ENCODE measurements at regions not wholly inside any gene's neighbourhood (a gene's known extent, or its start where the extent isn't known, plus 50 kb on each side); places are given as distances from the start of the nearest gene placed in this dataset.

DNA sequence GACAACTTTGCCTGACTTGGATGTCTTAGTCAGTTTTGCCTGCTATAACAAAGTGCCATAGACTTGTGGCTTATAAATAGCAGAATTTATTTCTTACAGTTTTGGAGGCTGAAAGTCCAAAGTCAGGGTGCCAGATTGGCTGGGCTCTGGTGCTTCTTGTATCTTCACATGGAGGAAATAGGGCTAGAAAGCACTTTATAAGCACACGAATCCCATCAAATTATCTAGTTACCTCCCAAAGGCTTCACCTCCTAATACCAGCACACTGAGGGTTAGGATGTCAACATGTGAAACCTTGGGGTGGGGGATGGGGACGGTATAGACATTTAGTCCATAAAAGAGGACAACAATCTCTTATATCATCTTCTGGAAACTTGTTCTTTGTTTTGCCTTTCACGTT lies 116.8 kb downstream of the SQOR start:
- Histone ChIP-seq H4K20me1 (ENCODE audit: control insufficient read depth, insufficient read depth, insufficient read length) (no peaks in the 10 kb centered on the region), H3K23me2 (ENCODE audit: insufficient read length, low read depth, low read length, poor library complexity, severe bottlenecking) (no peaks in the 10 kb centered on the region), H3K79me2 (ENCODE audit: insufficient read depth, low read length) (no peaks in the 10 kb centered on the region), H3K9ac (ENCODE audit: extremely low read depth, insufficient read length, low read length) (no peak overlapping the region), H4K91ac (ENCODE audit: insufficient read length, low read depth, low read length) (no peak overlapping the region), H3K4ac (ENCODE audit: low read depth, low read length) (no peak overlapping the region), H3K4me2 (ENCODE audit: insufficient read depth, insufficient read length, low read length) (no peak overlapping the region), H4K8ac (replicated peaks; ENCODE audit: insufficient read length, low read depth, low read length) (no peak overlapping the region), H3K56ac (ENCODE audit: insufficient read length, low read depth, low read length) (no peak overlapping the region), H3K4me1 (ENCODE audit: insufficient read depth, low read length) (no peaks in the 10 kb centered on the region), H3K14ac (ENCODE audit: insufficient read depth, low read length) (no peak overlapping the region), H3K27me3 (ENCODE audit: insufficient read depth, low read length) (no peaks in the 10 kb centered on the region), H3T11ph (ENCODE audit: low read length) (no peak overlapping the region), H2BK15ac (ENCODE audit: low read depth, low read length) (no peak overlapping the region), H3K18ac (ENCODE audit: insufficient read length, low read depth, low read length) (no peak overlapping the region), H3K23ac (ENCODE audit: insufficient read length, low read depth, low read length) (no peak overlapping the region), H3K79me1 (ENCODE audit: insufficient read depth, low read depth, low read length, poor library complexity, severe bottlenecking) (no peaks in the 10 kb centered on the region), H2BK5ac (ENCODE audit: insufficient read length, low read length) (no peak overlapping the region), H3K27ac (ENCODE audit: insufficient read length, low read depth, low read length) (no peak overlapping the region), H2BK20ac (ENCODE audit: low read depth, low read length, poor library complexity, severe bottlenecking) (no peak overlapping the region), H3K9me3 (ENCODE audit: control insufficient read depth, low read depth, low read length) (no peaks in the 10 kb centered on the region), H2AK5ac (ENCODE audit: insufficient read length, low read length) (no peak overlapping the region), H2BK12ac (ENCODE audit: insufficient read length, low read depth, low read length) (no peak overlapping the region), H2AFZ (ENCODE audit: low read length) (no peak overlapping the region), H4K5ac (ENCODE audit: insufficient read length, low read depth, low read length) (no peak overlapping the region), H2BK120ac (ENCODE audit: low read depth, low read length, poor library complexity, severe bottlenecking) (no peak overlapping the region)
- H3K27me3 Mint-ChIP-seq (ENCODE audit: low read depth): peaks cover 1% of the 10 kb centered on the region
- peak overlapping the region in 1 of 3 experiments; percentile 77; a peak in 3 of 7 replicates for H3K27ac Mint-ChIP-seq
- TF ChIP-seq, protein P1, sequence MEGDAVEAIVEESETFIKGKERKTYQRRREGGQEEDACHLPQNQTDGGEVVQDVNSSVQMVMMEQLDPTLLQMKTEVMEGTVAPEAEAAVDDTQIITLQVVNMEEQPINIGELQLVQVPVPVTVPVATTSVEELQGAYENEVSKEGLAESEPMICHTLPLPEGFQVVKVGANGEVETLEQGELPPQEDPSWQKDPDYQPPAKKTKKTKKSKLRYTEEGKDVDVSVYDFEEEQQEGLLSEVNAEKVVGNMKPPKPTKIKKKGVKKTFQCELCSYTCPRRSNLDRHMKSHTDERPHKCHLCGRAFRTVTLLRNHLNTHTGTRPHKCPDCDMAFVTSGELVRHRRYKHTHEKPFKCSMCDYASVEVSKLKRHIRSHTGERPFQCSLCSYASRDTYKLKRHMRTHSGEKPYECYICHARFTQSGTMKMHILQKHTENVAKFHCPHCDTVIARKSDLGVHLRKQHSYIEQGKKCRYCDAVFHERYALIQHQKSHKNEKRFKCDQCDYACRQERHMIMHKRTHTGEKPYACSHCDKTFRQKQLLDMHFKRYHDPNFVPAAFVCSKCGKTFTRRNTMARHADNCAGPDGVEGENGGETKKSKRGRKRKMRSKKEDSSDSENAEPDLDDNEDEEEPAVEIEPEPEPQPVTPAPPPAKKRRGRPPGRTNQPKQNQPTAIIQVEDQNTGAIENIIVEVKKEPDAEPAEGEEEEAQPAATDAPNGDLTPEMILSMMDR (conservative IDR thresholded peaks at IDR 0.05): no peak
- no peak for DNase-seq
- WGBS (ENCODE audit: extremely low coverage, insufficient read length, low lambda C conversion rate): no CpG with 5 or more reads among the region's 3 CpGs
- no peak overlapping the region for H3K4me3 Mint-ChIP-seq
- peaks cover 8 to 9% of the 10 kb centered on the region in 2 experiments; a peak in 3 of 5 replicates for H3K9me3 Mint-ChIP-seq
- peaks cover 0 to 3% of the 10 kb centered on the region in 2 experiments; a peak in 2 of 4 replicates for H3K4me1 Mint-ChIP-seq
- H3K36me3 Mint-ChIP-seq (ENCODE audit: insufficient read depth in 1 of 3, low read depth in 3 of 3): peaks cover 0 to 1% (median 0%) of the 10 kb centered on the region in 3 experiments; a peak in 2 of 7 replicates

Measured in H9 (cell line).